ENCODE measurements at regions not wholly inside any gene's neighbourhood (a gene's known extent, or its start where the extent isn't known, plus 50 kb on each side); places are given as distances from the start of the nearest gene placed in this dataset.

- in situ Hi-C loops (cut with HindIII; ENCODE audit: low sequenced_read_pairs), result loop anchor here (25.0 kb wide), 1 partner anchor 264 kb away; no protein-coding TSS in a partner anchor
- TF ChIP-seq CTCF (IDR thresholded peaks at IDR 0.05; ENCODE audit: low read depth, low read length, missing control alignments), result no peak
- H3K4me3 ChIP-seq (ENCODE audit: low read depth, low read length), result no peak overlapping the region
- DNase-seq (ENCODE audit: low read depth), result no peak
These were observed 92.3 kb upstream of the QRFPR start for GRCh38 chr4:121472937-121473721.

- in situ Hi-C loops (cut with HindIII; ENCODE audit: low sequenced_read_pairs), result loop anchor here (25.0 kb wide), 1 partner anchor 272 kb away; no protein-coding TSS in a partner anchor
- TF ChIP-seq CTCF (IDR thresholded peaks at IDR 0.05; ENCODE audit: low read depth, low read length, missing control alignments), result no peak
- DNase-seq (ENCODE audit: low read depth), result no peak
- no peak overlapping the region for H3K4me3 ChIP-seq (ENCODE audit: low read depth, low read length)
These were observed 84.0 kb upstream of the QRFPR start for GRCh38 chr4:121464854-121465253.

- TF ChIP-seq CTCF (IDR thresholded peaks at IDR 0.05; ENCODE audit: low read depth, low read length, missing control alignments), result peak; percentile 87
- no peak overlapping the region for H3K4me3 ChIP-seq (ENCODE audit: low read depth, low read length)
- in situ Hi-C loops (cut with HindIII; ENCODE audit: low sequenced_read_pairs), result loop anchor here (25.0 kb wide), 1 partner anchor 275 kb away; no protein-coding TSS in a partner anchor
- peak; percentile 66 for DNase-seq (ENCODE audit: low read depth)
These were observed 81.9 kb upstream of the QRFPR start for GRCh38 chr4:121462660-121463261.

GRCh38 chr4:121459026-121459425 lies 78.2 kb upstream of the QRFPR start:
- DNase-seq (ENCODE audit: low read depth), result no peak
- no peak for TF ChIP-seq CTCF (IDR thresholded peaks at IDR 0.05; ENCODE audit: low read depth, low read length, missing control alignments)
- in situ Hi-C loops (cut with HindIII; ENCODE audit: low sequenced_read_pairs), result loop anchor here (25.0 kb wide), 1 partner anchor 278 kb away; no protein-coding TSS in a partner anchor
- no peak overlapping the region for H3K4me3 ChIP-seq (ENCODE audit: low read depth, low read length)

GRCh38 chr4:121457278-121457875 lies 76.6 kb upstream of the QRFPR start:
- H3K4me3 ChIP-seq (ENCODE audit: low read depth, low read length), result no peak overlapping the region
- in situ Hi-C loops (cut with HindIII; ENCODE audit: low sequenced_read_pairs), result loop anchor here (25.0 kb wide), 1 partner anchor 280 kb away; no protein-coding TSS in a partner anchor
- no peak for TF ChIP-seq CTCF (IDR thresholded peaks at IDR 0.05; ENCODE audit: low read depth, low read length, missing control alignments)
- no peak for DNase-seq (ENCODE audit: low read depth)

GRCh38 chr4:121455285-121455684 lies 74.5 kb upstream of the QRFPR start:
- no peak for TF ChIP-seq CTCF (IDR thresholded peaks at IDR 0.05; ENCODE audit: low read depth, low read length, missing control alignments)
- in situ Hi-C loops (cut with HindIII; ENCODE audit: low sequenced_read_pairs), result loop anchor here (25.0 kb wide), 1 partner anchor 282 kb away; no protein-coding TSS in a partner anchor
- H3K4me3 ChIP-seq (ENCODE audit: low read depth, low read length), result no peak overlapping the region
- no peak for DNase-seq (ENCODE audit: low read depth)

Data from astrocyte of the cerebellum (primary cell).